Mammary epithelial cell (primary cell): ENCODE measurements at regions not wholly inside any gene's neighbourhood (a gene's known extent, or its start where the extent isn't known, plus 50 kb on each side); places are given as distances from the start of the nearest gene placed in this dataset.

ENCODE experiments used
- EZH2 ChIP-seq: IDR thresholded peaks from 2 replicates; pipeline ENCODE4 v1.6.1; 2012; ENCODE audit warnings: low read length, inconsistent platforms, borderline replicate concordance
- TF ChIP-seq, protein P1 (sequence below), 2 donors: IDR thresholded peaks in 1 of 2; conservative IDR thresholded peaks in 1 of 2; 2 replicates each; pipeline ENCODE4 v1.5.1; 2011 to 2012; ENCODE audit warnings: inconsistent platforms in 2 of 2, low read length in 2 of 2, mild to moderate bottlenecking in 2 of 2, control low read depth in 1 of 2, low read depth in 1 of 2; ENCODE audit not compliant: insufficient read depth in 1 of 2; ENCODE audit errors: extremely low read depth in 1 of 2

DNA sequence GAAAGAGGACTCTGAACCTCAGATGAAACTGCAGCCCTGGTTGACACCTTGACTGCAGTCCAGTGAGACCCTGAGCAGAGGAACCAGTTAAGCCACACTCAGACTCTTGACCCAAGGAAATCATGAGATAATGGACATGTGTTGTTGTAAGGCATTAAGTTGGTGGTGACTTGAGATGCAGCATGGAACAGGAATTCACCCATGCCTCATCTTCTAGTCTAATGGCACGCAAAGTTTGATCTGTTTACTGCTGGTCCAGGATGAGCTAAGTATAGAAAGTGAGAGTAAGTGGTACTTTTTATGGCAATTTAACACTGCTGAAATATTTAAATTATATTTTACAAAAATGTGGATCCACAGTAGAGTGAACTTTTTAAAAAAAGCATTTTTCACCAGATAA, 51.3 kb upstream of the LTBP1 start:
- TF ChIP-seq EZH2: no peak
- TF ChIP-seq, protein P1, sequence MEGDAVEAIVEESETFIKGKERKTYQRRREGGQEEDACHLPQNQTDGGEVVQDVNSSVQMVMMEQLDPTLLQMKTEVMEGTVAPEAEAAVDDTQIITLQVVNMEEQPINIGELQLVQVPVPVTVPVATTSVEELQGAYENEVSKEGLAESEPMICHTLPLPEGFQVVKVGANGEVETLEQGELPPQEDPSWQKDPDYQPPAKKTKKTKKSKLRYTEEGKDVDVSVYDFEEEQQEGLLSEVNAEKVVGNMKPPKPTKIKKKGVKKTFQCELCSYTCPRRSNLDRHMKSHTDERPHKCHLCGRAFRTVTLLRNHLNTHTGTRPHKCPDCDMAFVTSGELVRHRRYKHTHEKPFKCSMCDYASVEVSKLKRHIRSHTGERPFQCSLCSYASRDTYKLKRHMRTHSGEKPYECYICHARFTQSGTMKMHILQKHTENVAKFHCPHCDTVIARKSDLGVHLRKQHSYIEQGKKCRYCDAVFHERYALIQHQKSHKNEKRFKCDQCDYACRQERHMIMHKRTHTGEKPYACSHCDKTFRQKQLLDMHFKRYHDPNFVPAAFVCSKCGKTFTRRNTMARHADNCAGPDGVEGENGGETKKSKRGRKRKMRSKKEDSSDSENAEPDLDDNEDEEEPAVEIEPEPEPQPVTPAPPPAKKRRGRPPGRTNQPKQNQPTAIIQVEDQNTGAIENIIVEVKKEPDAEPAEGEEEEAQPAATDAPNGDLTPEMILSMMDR (conservative IDR thresholded peaks at IDR 0.05 in 1 of 2, IDR thresholded peaks at IDR 0.05 in 1 of 2; ENCODE audit: extremely low read depth in 1 of 2, insufficient read depth in 1 of 2, low read depth in 1 of 2, low read length in 2 of 2): no peak
